ENCODE measurements at regions not wholly inside any gene's neighbourhood (a gene's known extent, or its start where the extent isn't known, plus 50 kb on each side); places are given as distances from the start of the nearest gene placed in this dataset.

DNA sequence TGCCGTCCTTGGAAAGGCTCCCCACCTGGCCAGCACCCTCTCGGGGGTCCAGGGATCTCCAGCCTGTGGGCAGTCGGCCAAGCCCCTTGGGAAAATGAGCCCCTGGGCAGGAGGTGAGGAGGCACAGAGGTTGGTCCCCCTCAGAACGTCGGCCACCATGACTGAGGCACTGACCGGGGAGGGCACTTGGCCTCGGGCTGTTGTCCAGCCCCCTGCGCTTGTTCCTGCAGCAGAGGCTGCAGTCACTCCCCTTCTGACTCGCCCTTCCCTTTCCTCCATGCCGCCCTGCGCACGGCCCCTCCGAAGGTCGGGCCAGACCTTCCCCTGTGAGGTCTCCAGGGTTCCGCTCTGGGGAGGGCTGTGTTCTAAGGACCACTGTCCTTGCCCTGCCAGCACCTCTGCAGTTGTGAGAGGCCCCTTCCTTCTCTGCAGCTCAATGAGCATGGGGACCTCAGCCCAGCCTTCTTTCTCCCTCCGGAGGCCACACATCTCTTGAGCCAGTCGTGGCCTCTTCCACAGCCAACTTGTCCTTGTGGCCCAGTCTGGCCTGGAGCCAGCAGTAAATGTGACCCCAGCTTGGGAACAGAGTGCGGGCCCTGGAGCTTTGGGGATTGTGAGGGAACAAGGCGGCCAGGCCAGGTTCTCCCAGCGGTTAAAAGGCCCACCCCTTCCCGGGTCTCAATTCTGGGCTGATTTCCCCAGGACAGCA is 195.5 kb downstream of the DLL1 start:
- DNase-seq (no peak), FAIRE-seq (no peak)
- no peaks in the 10 kb centered on the region for H3K27me3 ChIP-seq (ENCODE audit: control insufficient read depth in 3 of 3, insufficient read depth in 3 of 3, low read length in 3 of 3)
- H3K4me1 ChIP-seq (ENCODE audit: control insufficient read depth in 3 of 3, insufficient read depth in 2 of 3, low read depth in 1 of 3, low read length in 2 of 3), result no peaks in the 10 kb centered on the region
- no peak overlapping the region for H3K4me3 ChIP-seq (ENCODE audit: low read depth in 1 of 3, low read length in 3 of 3)
- 84 to 92% (median 88%) methylated on average over 20 to 21 of the region's 21 CpGs for WGBS, 3 donors
- H3K36me3 ChIP-seq (ENCODE audit: control insufficient read depth in 3 of 3, insufficient read depth in 2 of 3, low read depth in 1 of 3, low read length in 3 of 3), result no peaks in the 10 kb centered on the region
- no peak overlapping the region for H3K27ac ChIP-seq (ENCODE audit: low read depth in 1 of 3, low read length in 2 of 3)
- H3K9me3 ChIP-seq (ENCODE audit: control insufficient read depth in 2 of 2, insufficient read depth in 1 of 2, low read depth in 1 of 2, low read length in 1 of 2), result no peaks in the 10 kb centered on the region

DNA sequence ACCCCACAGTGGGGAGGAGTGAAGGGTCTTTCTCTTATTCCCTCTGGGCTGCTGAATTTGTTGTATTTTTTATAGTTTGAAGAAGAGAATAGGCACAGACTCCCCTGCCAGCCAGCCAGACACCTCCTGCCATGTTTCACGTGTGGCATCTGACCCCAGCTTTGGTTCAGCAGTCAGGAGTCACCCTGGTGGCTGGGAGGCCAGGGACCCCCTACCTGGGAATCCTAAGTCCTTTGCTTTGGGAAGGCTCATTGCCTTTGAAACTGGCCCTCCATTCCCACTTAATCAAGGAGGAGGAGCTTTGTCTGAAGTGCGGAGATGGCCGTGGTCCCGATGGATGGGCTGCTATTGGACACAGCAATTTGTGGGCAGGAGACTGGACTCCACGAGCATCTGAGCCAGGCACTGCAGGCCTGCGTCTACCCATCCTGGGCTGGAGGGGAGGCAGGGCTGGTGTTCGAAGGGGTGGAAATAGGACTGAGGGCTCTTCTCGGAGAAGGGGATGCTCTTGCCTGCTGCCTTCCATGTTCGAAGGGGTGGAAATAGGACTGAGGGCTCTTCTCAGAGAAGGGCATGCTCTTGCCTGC is 196.1 kb downstream of the DLL1 start:
- no peaks in the 10 kb centered on the region for H3K27me3 ChIP-seq (ENCODE audit: control insufficient read depth in 3 of 3, insufficient read depth in 3 of 3, low read length in 3 of 3)
- no peaks in the 10 kb centered on the region for H3K36me3 ChIP-seq (ENCODE audit: control insufficient read depth in 3 of 3, insufficient read depth in 2 of 3, low read depth in 1 of 3, low read length in 3 of 3)
- no peaks in the 10 kb centered on the region for H3K4me1 ChIP-seq (ENCODE audit: control insufficient read depth in 3 of 3, insufficient read depth in 2 of 3, low read depth in 1 of 3, low read length in 2 of 3)
- H3K27ac ChIP-seq (ENCODE audit: low read depth in 1 of 3, low read length in 2 of 3), result no peak overlapping the region
- no peak for FAIRE-seq
- H3K9me3 ChIP-seq (ENCODE audit: control insufficient read depth in 2 of 2, insufficient read depth in 1 of 2, low read depth in 1 of 2, low read length in 1 of 2), result no peaks in the 10 kb centered on the region
- WGBS, 3 donors, result 78 to 84% (median 82%) methylated on average over 9 of the region's 9 CpGs
- no peak for DNase-seq
- H3K4me3 ChIP-seq (ENCODE audit: low read depth in 1 of 3, low read length in 3 of 3), result no peak overlapping the region

DNA sequence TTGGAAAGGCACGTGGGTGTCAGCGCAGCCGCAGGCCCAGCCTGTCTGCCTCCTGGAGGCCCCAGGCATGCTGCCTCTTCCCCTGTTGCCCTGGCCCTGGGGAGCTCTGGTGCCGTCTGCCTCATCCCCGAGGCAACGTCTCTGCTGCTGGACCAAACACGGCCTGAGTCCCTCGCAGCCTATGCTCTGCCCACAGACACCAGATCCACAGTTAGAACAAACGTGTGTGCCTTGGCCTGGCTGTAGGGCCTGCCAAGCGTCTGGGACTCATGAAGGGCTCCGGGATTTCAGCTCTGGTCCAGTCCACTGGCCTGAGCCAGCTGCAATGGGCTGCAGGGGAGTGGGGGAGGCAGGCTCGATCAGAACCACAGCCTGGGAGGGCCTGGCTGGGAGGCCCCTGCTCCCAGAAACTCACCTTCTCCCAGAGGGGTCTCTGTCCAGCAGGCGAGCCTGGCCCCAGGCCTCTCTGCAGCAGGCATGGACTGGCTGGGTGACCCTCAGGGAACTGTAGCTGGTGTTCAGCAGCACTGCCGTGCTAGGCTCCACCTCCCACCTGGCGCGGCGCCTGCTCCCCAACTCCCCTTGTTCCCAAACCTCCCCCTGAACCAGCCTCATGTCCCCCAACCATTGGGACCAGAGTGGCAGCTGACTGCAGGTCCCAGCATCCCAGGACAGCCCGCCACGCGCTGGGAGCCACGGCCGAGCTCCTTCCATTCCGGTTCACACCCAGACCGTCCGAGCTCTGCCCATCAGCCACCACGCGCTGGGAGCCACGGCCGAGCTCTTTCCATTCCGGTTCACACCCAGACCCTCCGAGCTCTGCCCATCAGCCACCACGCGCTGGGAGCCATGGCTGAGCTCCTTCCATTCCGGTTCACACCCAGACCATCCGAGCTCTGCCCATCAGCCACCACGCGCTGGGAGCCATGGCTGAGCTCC is 197.0 kb downstream of the DLL1 start:
- H3K9me3 ChIP-seq (ENCODE audit: control insufficient read depth in 2 of 2, insufficient read depth in 1 of 2, low read depth in 1 of 2, low read length in 1 of 2), result no peaks in the 10 kb centered on the region
- H3K27me3 ChIP-seq (ENCODE audit: control insufficient read depth in 3 of 3, insufficient read depth in 3 of 3, low read length in 3 of 3), result no peaks in the 10 kb centered on the region
- FAIRE-seq, result no peak
- 87 to 90% (median 87%) methylated on average over 33 to 37 of the region's 37 CpGs for WGBS, 3 donors
- H3K27ac ChIP-seq (ENCODE audit: low read depth in 1 of 3, low read length in 2 of 3), result no peak overlapping the region
- no peaks in the 10 kb centered on the region for H3K4me1 ChIP-seq (ENCODE audit: control insufficient read depth in 3 of 3, insufficient read depth in 2 of 3, low read depth in 1 of 3, low read length in 2 of 3)
- no peak overlapping the region for H3K4me3 ChIP-seq (ENCODE audit: low read depth in 1 of 3, low read length in 3 of 3)
- no peaks in the 10 kb centered on the region for H3K36me3 ChIP-seq (ENCODE audit: control insufficient read depth in 3 of 3, insufficient read depth in 2 of 3, low read depth in 1 of 3, low read length in 3 of 3)
- no peak for DNase-seq

DNA sequence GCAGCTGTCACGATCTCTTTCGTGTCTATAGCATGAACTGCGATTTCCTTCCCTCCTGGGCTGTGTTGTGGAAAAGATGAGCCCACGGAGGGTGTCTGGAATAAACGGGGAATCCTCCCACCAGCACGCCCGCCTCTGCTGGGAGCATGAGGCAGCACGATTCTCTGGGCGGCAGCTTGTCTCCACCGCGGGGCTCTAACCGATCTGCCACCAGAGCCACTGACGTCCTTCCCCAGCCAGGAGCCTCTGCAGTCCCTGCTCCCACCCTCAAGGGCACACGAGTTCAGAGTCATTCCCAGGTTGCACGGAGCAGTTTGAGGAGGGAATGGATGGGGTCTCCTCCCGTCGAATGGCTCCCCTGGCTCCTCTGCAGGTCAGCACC is 197.6 kb downstream of the DLL1 start:
- no peak overlapping the region for H3K4me3 ChIP-seq (ENCODE audit: low read depth in 1 of 3, low read length in 3 of 3)
- H3K27me3 ChIP-seq (ENCODE audit: control insufficient read depth in 3 of 3, insufficient read depth in 3 of 3, low read length in 3 of 3), result no peaks in the 10 kb centered on the region
- FAIRE-seq (no peak), DNase-seq (no peak)
- no peaks in the 10 kb centered on the region for H3K4me1 ChIP-seq (ENCODE audit: control insufficient read depth in 3 of 3, insufficient read depth in 2 of 3, low read depth in 1 of 3, low read length in 2 of 3)
- H3K36me3 ChIP-seq (ENCODE audit: control insufficient read depth in 3 of 3, insufficient read depth in 2 of 3, low read depth in 1 of 3, low read length in 3 of 3), result no peaks in the 10 kb centered on the region
- 79 to 85% (median 81%) methylated on average over 17 of the region's 17 CpGs for WGBS, 3 donors
- no peak overlapping the region for H3K27ac ChIP-seq (ENCODE audit: low read depth in 1 of 3, low read length in 2 of 3)
- H3K9me3 ChIP-seq (ENCODE audit: control insufficient read depth in 2 of 2, insufficient read depth in 1 of 2, low read depth in 1 of 2, low read length in 1 of 2), result no peaks in the 10 kb centered on the region

DNA sequence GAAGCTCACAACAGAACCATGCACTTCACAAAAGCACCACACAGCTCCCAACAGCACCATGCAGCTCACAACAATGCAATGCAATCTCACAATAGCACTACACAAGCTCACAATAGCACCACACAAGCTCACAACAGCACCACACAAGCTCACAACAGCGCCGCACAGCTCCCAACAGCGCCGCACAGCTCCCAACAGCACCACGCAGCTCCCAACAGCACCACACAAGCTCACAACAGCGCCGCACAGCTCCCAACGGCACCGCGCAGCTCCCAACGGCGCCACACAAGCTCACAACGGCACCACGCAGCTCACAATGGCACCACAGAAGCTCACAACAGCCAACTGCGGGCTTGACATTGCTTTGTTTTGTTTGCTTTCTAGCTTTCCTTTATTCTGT is 198.1 kb downstream of the DLL1 start:
- Histone ChIP-seq H3K27me3 (ENCODE audit: control insufficient read depth in 3 of 3, insufficient read depth in 3 of 3, low read length in 3 of 3) (no peaks in the 10 kb centered on the region), H3K4me1 (ENCODE audit: control insufficient read depth in 3 of 3, insufficient read depth in 2 of 3, low read depth in 1 of 3, low read length in 2 of 3) (no peaks in the 10 kb centered on the region), H3K4me3 (ENCODE audit: low read depth in 1 of 3, low read length in 3 of 3) (no peak overlapping the region), H3K9me3 (ENCODE audit: control insufficient read depth in 2 of 2, insufficient read depth in 1 of 2, low read depth in 1 of 2, low read length in 1 of 2) (no peaks in the 10 kb centered on the region), H3K36me3 (ENCODE audit: control insufficient read depth in 3 of 3, insufficient read depth in 2 of 3, low read depth in 1 of 3, low read length in 3 of 3) (no peaks in the 10 kb centered on the region), H3K27ac (ENCODE audit: low read depth in 1 of 3, low read length in 2 of 3) (no peak overlapping the region)
- FAIRE-seq (no peak), DNase-seq (no peak)
- WGBS, 3 donors, result 75 to 95% (median 79%) methylated on average over 15 of the region's 15 CpGs

DNA sequence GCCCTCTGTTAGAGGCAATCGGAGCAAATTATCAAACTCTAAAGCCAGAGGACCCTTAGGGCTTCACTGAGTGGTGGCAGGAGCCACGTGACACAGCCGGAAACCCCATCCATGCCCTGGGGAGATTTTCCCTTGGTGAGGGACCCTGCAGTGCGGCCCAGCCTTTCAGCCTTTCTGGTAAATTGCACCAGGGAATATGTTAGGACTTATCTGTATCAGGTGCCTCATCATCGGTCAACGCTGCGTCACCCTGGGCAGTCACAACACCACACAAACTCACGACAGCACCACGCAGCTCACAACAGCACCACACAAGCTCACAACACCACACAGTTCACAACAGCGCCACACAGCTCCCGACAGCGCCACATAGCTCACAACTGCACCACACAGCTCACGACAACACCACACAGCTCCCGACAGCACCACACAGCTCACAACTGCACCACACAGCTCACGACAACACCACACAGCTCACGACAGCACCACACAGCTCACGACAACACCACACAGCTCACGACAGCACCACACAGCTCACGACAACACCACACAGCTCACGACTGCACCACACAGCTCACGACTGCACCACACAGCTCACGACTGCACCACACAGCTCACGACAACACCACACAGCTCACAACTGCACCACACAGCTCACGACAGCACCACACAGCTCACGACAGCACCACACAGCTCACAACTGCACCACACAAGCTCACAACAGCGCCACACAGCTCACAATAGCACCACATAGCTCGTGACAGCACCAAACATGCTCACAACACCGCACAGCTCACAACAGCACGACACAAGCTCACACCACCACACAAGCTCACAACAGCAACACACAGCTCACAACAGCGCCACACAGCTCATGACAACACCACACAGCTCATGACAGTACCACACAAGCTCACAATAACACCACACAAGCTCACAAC is 199.0 kb downstream of the DLL1 start:
- WGBS, 3 donors, result 89 to 94% (median 90%) methylated on average over 30 of the region's 30 CpGs
- no peak for DNase-seq
- no peaks in the 10 kb centered on the region for H3K27me3 ChIP-seq (ENCODE audit: control insufficient read depth in 3 of 3, insufficient read depth in 3 of 3, low read length in 3 of 3)
- FAIRE-seq, result no peak
- no peaks in the 10 kb centered on the region for H3K4me1 ChIP-seq (ENCODE audit: control insufficient read depth in 3 of 3, insufficient read depth in 2 of 3, low read depth in 1 of 3, low read length in 2 of 3)
- H3K9me3 ChIP-seq (ENCODE audit: control insufficient read depth in 2 of 2, insufficient read depth in 1 of 2, low read depth in 1 of 2, low read length in 1 of 2), result no peaks in the 10 kb centered on the region
- no peaks in the 10 kb centered on the region for H3K36me3 ChIP-seq (ENCODE audit: control insufficient read depth in 3 of 3, insufficient read depth in 2 of 3, low read depth in 1 of 3, low read length in 3 of 3)
- H3K27ac ChIP-seq (ENCODE audit: low read depth in 1 of 3, low read length in 2 of 3), result no peak overlapping the region
- H3K4me3 ChIP-seq (ENCODE audit: low read depth in 1 of 3, low read length in 3 of 3), result no peak overlapping the region

DNA sequence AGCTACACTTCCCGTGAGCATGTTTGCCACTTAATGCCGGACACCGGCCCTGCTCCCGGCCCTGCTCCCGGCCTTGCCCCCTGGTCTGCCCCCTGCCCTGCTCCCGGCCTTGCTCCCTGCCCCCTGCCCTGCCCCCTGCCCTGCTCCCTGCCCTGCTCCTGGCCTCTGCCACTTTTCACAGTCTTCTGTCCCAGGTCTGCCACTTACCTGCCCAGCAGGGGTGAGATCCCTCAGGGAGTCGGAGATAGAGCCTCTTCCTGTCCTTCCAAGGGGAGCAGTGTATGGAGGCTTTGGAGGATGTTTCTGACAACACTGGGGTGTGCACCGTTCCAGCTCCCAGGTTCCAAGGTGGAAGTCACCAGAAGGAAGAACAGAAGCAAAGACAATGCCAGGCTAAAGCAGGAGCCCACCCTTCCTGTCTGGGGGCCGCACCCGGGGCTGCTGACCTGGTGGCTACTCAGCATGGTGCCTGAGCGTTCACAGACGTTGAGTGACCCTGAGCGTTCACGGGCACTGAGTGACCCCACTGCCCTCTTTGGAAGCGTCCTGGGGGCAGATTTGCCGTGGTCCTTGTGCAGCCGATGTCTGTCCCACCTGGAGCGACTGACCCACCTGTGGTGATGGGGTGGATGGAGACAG is 199.8 kb downstream of the DLL1 start:
- no peaks in the 10 kb centered on the region for H3K27me3 ChIP-seq (ENCODE audit: control insufficient read depth in 3 of 3, insufficient read depth in 3 of 3, low read length in 3 of 3)
- H3K4me3 ChIP-seq (ENCODE audit: low read depth in 1 of 3, low read length in 3 of 3), result no peak overlapping the region
- no peaks in the 10 kb centered on the region for H3K9me3 ChIP-seq (ENCODE audit: control insufficient read depth in 2 of 2, insufficient read depth in 1 of 2, low read depth in 1 of 2, low read length in 1 of 2)
- no peaks in the 10 kb centered on the region for H3K4me1 ChIP-seq (ENCODE audit: control insufficient read depth in 3 of 3, insufficient read depth in 2 of 3, low read depth in 1 of 3, low read length in 2 of 3)
- no peaks in the 10 kb centered on the region for H3K36me3 ChIP-seq (ENCODE audit: control insufficient read depth in 3 of 3, insufficient read depth in 2 of 3, low read depth in 1 of 3, low read length in 3 of 3)
- no peak overlapping the region for H3K27ac ChIP-seq (ENCODE audit: low read depth in 1 of 3, low read length in 2 of 3)
- 78 to 88% (median 84%) methylated on average over 17 to 18 of the region's 18 CpGs for WGBS, 3 donors
- FAIRE-seq (no peak), DNase-seq (no peak)

Measured in small intestine (tissue), 7 donors.